Heart right ventricle (tissue), 16 donors: ENCODE measurements at regions not wholly inside any gene's neighbourhood (a gene's known extent, or its start where the extent isn't known, plus 50 kb on each side); places are given as distances from the start of the nearest gene placed in this dataset.
"Not testable (repeated sequence)": the region's sequence is repeated elsewhere in the genome, so short reads cannot be mapped to it uniquely, and the experiment has no call there.

ENCODE experiments used
- ATAC-seq, 8 donors: fragments of 200-7000 bp; cut with Tn5 transposase; one replicate each; pipeline ENCODE4 v1.9.1; 2020; ENCODE audit warnings: mild to moderate bottlenecking in 8 of 8, moderate library complexity in 8 of 8, moderate number of reproducible peaks in 1 of 8
- DNase-seq, 2 donors: peaks; one replicate each; pipeline ENCODE4 v3.0.0-alpha.2; 2020
- H3K27ac ChIP-seq, 10 donors: fragments of 200-600 bp; sonication (generic) in 2 of 10; one replicate each; pipeline versions ENCODE4 v1.5.0 to v1.8.0; 2020 to 2022; ENCODE audit warnings: mild to moderate bottlenecking in 3 of 10
- H3K27me3 ChIP-seq, 7 donors: fragments of 200-600 bp; one replicate each; pipeline ENCODE4 v1.8.0; 2021 to 2022; ENCODE audit warnings: mild to moderate bottlenecking in 2 of 7
- H3K36me3 ChIP-seq, 9 donors: fragments of 200-600 bp; sonication (generic) in 1 of 9; one replicate each; pipeline versions ENCODE4 v1.5.0 to v1.8.0; 2020 to 2022; ENCODE audit warnings: mild to moderate bottlenecking in 2 of 9
- H3K4me1 ChIP-seq, 9 donors: fragments of 200-600 bp; sonication (generic) in 1 of 9; one replicate each; pipeline versions ENCODE4 v1.5.0 to v1.8.0; 2020 to 2022; ENCODE audit warnings: mild to moderate bottlenecking in 4 of 9
- H3K4me3 ChIP-seq, 10 donors: fragments of 200-600 bp; sonication (generic) in 2 of 10; one replicate each; pipeline versions ENCODE4 v1.5.0 to v1.8.0; 2020 to 2022; ENCODE audit warnings: mild to moderate bottlenecking in 7 of 10, moderate library complexity in 2 of 10
- H3K9me3 ChIP-seq, 11 donors: fragments of 200-600 bp in 10 of 11; sonication (generic) in 2 of 11; one replicate each; pipeline versions ENCODE4 v1.5.0 to v1.8.0; 2013 to 2022; ENCODE audit warnings: mild to moderate bottlenecking in 2 of 11, control low read depth in 1 of 11, moderate library complexity in 1 of 11
- CTCF ChIP-seq, 9 donors: fragments of 200-600 bp; sonication (generic) in 2 of 9; IDR thresholded peaks; one replicate each; pipeline versions ENCODE4 v1.5.0 to v1.8.0; 2021 to 2022; ENCODE audit warnings: antibody characterized with exemption in 9 of 9, mild to moderate bottlenecking in 5 of 9, moderate library complexity in 1 of 9
- WGBS, 2 donors: extraction: QIAGEN DNeasy Blood & Tissue Kit; methylation state at CpG; one replicate each; pipeline ENCODE4 v1.1.7; 2013; ENCODE audit warnings: inconsistent platforms in 1 of 2; 5-methylcytosine and 5-hydroxymethylcytosine counted together
- intact Hi-C, 10 donors: fragments of 100-400 bp; cut with DNase I; formaldehyde crosslinking; loops; one replicate each; pipeline versions ENCODE4 v1.11.1 to v1.14.2; 2022
- donor health status: Arrhythmogenic right ventricular cardiomyopathy.
- donor health status: ischemic (EF 13 %, LVEDD 7.1; RV severe dilation, severe dysfunction).
- donor health status: healthy with polysubstance abuse.
- donor health status: DM: no; HTN: yes; CAD: no.
- donor health status: DM: no; HTN: no; CAD: no.
- donor health status: ischemic (EF 25% LVEDD 6.9; RV normal size, moderate dysfunction).
- donor health status: ischemic (EF 25% LVEDD 5.7; RV mildly dilated, moderate dysfunction).
- donor health status: healthy.
- donor health status: DM: yes; HTN: yes; CAD: no.
- donor health status: Ischemic cardiomyopathy.
- donor health status: ischemic (EF 35%, LVEDD 5.7; RV mildly dilated, moderate dysfunction).
- donor health status: nonischemic (EF 11% LVEDD 7.7; RV severe dilation, severe dysfunction).
- donor health status: DM: yes; HTN: yes; CAD: no.
- donor health status: PGD.
- donor health status: ischemic (EF 29% LVEDD 5.4; RV normal size, mild dysfunction).
- donor health status: nonischemic (EF 23%, LVEDD 6.1; RV moderate dilation, normal function).

GRCh38 chr6:26186652-26187051 is 99.4 kb downstream of the HFE start:
- DNase-seq (no peak), ATAC-seq (no peak)
- peaks cover 0 to 27% (median 0%) of the 10 kb centered on the region in 7 donors for H3K27me3 ChIP-seq
- H3K4me1 ChIP-seq: peaks cover 0 to 44% (median 22%) of the 10 kb centered on the region in 9 donors
- TF ChIP-seq CTCF (IDR thresholded peaks at IDR 0.05): no peak
- WGBS, 2 donors: 94 to 97% methylated on average over 7 of the region's 7 CpGs
- no peak overlapping the region for H3K27ac ChIP-seq
- H3K4me3 ChIP-seq: no peak overlapping the region
- no peaks in the 10 kb centered on the region for H3K36me3 ChIP-seq
- no peaks in the 10 kb centered on the region for H3K9me3 ChIP-seq
- intact Hi-C loops: loop anchor here in 2 of 10 donors (10.0 kb wide), 2 partner anchors 132 to 1288 kb away; partner anchors contain the start of gene ZNF184 (in 1 of the 2)

- Histone ChIP-seq H3K4me1 (peaks cover 0 to 44% (median 22%) of the 10 kb centered on the region in 9 donors), H3K27ac (no peak overlapping the region), H3K27me3 (peaks cover 0 to 33% (median 0%) of the 10 kb centered on the region in 7 donors), H3K36me3 (no peaks in the 10 kb centered on the region), H3K4me3 (no peak overlapping the region), H3K9me3 (no peaks in the 10 kb centered on the region)
- intact Hi-C loops: loop anchor here in 2 of 10 donors (10.0 kb wide), 2 partner anchors 132 to 1288 kb away; partner anchors contain the start of gene ZNF184 (in 1 of the 2)
- ATAC-seq (no peak), DNase-seq (no peak)
- TF ChIP-seq CTCF (IDR thresholded peaks at IDR 0.05): no peak
- WGBS, 2 donors: 46 to 51% methylated on average over 3 of the region's 3 CpGs
Measured at GRCh38 chr6:26187292-26187691, 100.1 kb downstream of the HFE start.

GRCh38 chr6:26187981-26188635 is 100.9 kb downstream of the HFE start:
- Histone ChIP-seq H3K9me3 (no peaks in the 10 kb centered on the region), H3K4me3 (peak overlapping the region; percentile 47 to 74 (median 62)), H3K36me3 (no peaks in the 10 kb centered on the region), H3K27me3 (peaks cover 0 to 33% (median 0%) of the 10 kb centered on the region in 7 donors), H3K4me1 (peaks cover 0 to 41% (median 21%) of the 10 kb centered on the region in 9 donors), H3K27ac (peak overlapping the region in 9 of 10 donors; percentile 70 to 88 (median 77))
- intact Hi-C loops: loop anchor here in 2 of 10 donors (10.0 kb wide), 2 partner anchors 133 to 1287 kb away; partner anchors contain the start of gene ZNF184 (in 1 of the 2)
- TF ChIP-seq CTCF (IDR thresholded peaks at IDR 0.05): no peak
- DNase-seq (no peak), ATAC-seq (peak in 2 of 8 donors; percentile 10 to 23)
- WGBS, 2 donors: 8 to 12% methylated on average over 20 of the region's 20 CpGs

- Histone ChIP-seq H3K4me1 (peaks cover 0 to 43% (median 28%) of the 10 kb centered on the region in 9 donors), H3K27me3 (peaks cover 0 to 42% (median 0%) of the 10 kb centered on the region in 7 donors)
- not testable (repeated sequence) for H3K4me3 ChIP-seq, H3K27ac ChIP-seq, H3K36me3 ChIP-seq, DNase-seq, H3K9me3 ChIP-seq, ATAC-seq
- intact Hi-C loops: loop anchor here in 3 of 10 donors (10.0 kb wide), 3 partner anchors 67 to 343 kb away; partner anchors contain the start of gene HMGN4 (in 1 of the 3)
- 87 to 88% methylated on average over 8 of the region's 8 CpGs for WGBS, 2 donors
Measured at GRCh38 chr6:26191512-26191911, 104.3 kb downstream of the HFE start.
